IMR-90 (cell line): ENCODE measurements at regions not wholly inside any gene's neighbourhood (a gene's known extent, or its start where the extent isn't known, plus 50 kb on each side); places are given as distances from the start of the nearest gene placed in this dataset.

Source experiments
- ATAC-seq: fragments of 200-7000 bp; cut with Tn5 transposase; 2 replicates; pipeline ENCODE4 v1.9.1; 2020; ENCODE audit warnings: low read depth, mild to moderate bottlenecking, moderate library complexity
- BruUV-seq: library from RNA; stranded (reverse); fragments of 400-500 nt; replicated peaks from 2 replicates; lab custom pipeline; 2021; lab: Mats Ljungman, UMichigan
- CTCF ChIA-PET: fragments of 300-600 bp; formaldehyde crosslinking; extraction: SDS; loops from one replicate; lab custom pipeline; 2021; ENCODE audit warnings: antibody characterized with exemption; lab: Yijun Ruan, JAX
- POLR2A ChIA-PET: fragments of 300-600 bp; sonication (Branson Sonifier 250); formaldehyde crosslinking; loops from one replicate; lab custom pipeline; 2022; ENCODE audit warnings: antibody characterized with exemption; ENCODE audit not compliant: unreplicated experiment; lab: Charles Lee
- DNase-seq: peaks from one replicate; pipeline ENCODE4 v3.0.0; 2013
- H2AFZ ChIP-seq: replicated peaks from 2 replicates; pipeline ENCODE3; 2013; ENCODE audit warnings: low read length, mild to moderate bottlenecking; ENCODE audit not compliant: poor library complexity
- H2AK5ac ChIP-seq: 2 replicates; pipeline ENCODE4 v1.6.1; 2013; ENCODE audit warnings: low read depth, low read length, inconsistent platforms
- H2AK9ac ChIP-seq: replicated peaks from 2 replicates; pipeline ENCODE3; 2013; ENCODE audit warnings: mild to moderate bottlenecking, low read depth, low read length, moderate library complexity; ENCODE audit not compliant: poor library complexity
- H2BK120ac ChIP-seq: 2 replicates; pipeline ENCODE4 v1.6.1; 2013; ENCODE audit warnings: low read depth, low read length, inconsistent platforms
- H2BK15ac ChIP-seq: 3 replicates; pipeline ENCODE4 v1.6.1; 2013; ENCODE audit warnings: low read depth, low read length, inconsistent platforms
- H2BK20ac ChIP-seq: 2 replicates; pipeline ENCODE4 v1.6.1; 2013; ENCODE audit warnings: low read depth, mild to moderate bottlenecking, inconsistent platforms, low read length, moderate library complexity
- H2BK5ac ChIP-seq: 2 replicates; pipeline ENCODE4 v1.6.1; 2013; ENCODE audit warnings: mild to moderate bottlenecking, low read depth, low read length, inconsistent platforms; ENCODE audit not compliant: poor library complexity, severe bottlenecking
- H3K14ac ChIP-seq: replicated peaks from 2 replicates; pipeline ENCODE4 v1.6.1; 2013; ENCODE audit warnings: low read depth, low read length, inconsistent platforms
- H3K18ac ChIP-seq: 2 replicates; pipeline ENCODE4 v1.6.1; 2013; ENCODE audit warnings: low read depth, low read length, control low read depth
- H3K23ac ChIP-seq: 2 replicates; pipeline ENCODE4 v1.6.1; 2013; ENCODE audit warnings: low read depth, low read length, inconsistent platforms
- H3K27ac ChIP-seq: 2 replicates; pipeline ENCODE4 v1.5.1; 2013; ENCODE audit warnings: mild to moderate bottlenecking, control low read depth, low read length; ENCODE audit not compliant: insufficient read depth
- H3K27me3 ChIP-seq: 2 replicates; pipeline ENCODE4 v1.6.1; 2013; ENCODE audit warnings: low read length; ENCODE audit not compliant: control insufficient read depth, insufficient read depth
- H3K36me3 ChIP-seq: 2 replicates; pipeline ENCODE4 v1.6.1; 2013; ENCODE audit warnings: low read length, mixed read lengths; ENCODE audit not compliant: control insufficient read depth, insufficient read depth
- H3K4ac ChIP-seq: 2 replicates; pipeline ENCODE4 v1.6.1; 2013; ENCODE audit warnings: low read depth, low read length, inconsistent platforms
- H3K4me1 ChIP-seq: 2 replicates; pipeline ENCODE4 v1.6.1; 2013; ENCODE audit warnings: low read length, mixed read lengths; ENCODE audit not compliant: control insufficient read depth, insufficient read depth
- H3K4me2 ChIP-seq: 2 replicates; pipeline ENCODE4 v1.6.1; 2013; ENCODE audit warnings: low read depth, mild to moderate bottlenecking, control low read depth, low read length, moderate library complexity
- H3K4me3 ChIP-seq: 2 replicates; pipeline ENCODE4 v1.5.1; 2013; ENCODE audit warnings: low read depth, mild to moderate bottlenecking, control low read depth, low read length, moderate library complexity; ENCODE audit not compliant: insufficient read depth
- H3K56ac ChIP-seq: 2 replicates; pipeline ENCODE4 v1.6.1; 2013; ENCODE audit warnings: low read length, inconsistent platforms; ENCODE audit not compliant: insufficient read depth; ENCODE audit errors: extremely low read depth
- H3K79me1 ChIP-seq, 2 experiments: 2 replicates each; pipeline ENCODE4 v1.6.1; 2013; ENCODE audit warnings: low read length in 2 of 2, inconsistent platforms in 1 of 2, low read depth in 1 of 2
- H3K9ac ChIP-seq: 2 replicates; pipeline ENCODE4 v1.6.1; 2013; ENCODE audit warnings: low read depth, low read length, control low read depth
- H3K9me1 ChIP-seq: 2 replicates; pipeline ENCODE4 v1.6.1; 2013; ENCODE audit warnings: low read length, inconsistent platforms; ENCODE audit not compliant: insufficient read depth
- H3K9me3 ChIP-seq: 2 replicates; pipeline ENCODE4 v1.6.1; 2013; ENCODE audit warnings: low read length; ENCODE audit not compliant: control insufficient read depth, insufficient read depth
- H4K20me1 ChIP-seq: 2 replicates; pipeline ENCODE4 v1.6.1; 2013; ENCODE audit warnings: low read length, inconsistent platforms; ENCODE audit not compliant: insufficient read depth
- H4K5ac ChIP-seq: 2 replicates; pipeline ENCODE4 v1.6.1; 2013; ENCODE audit warnings: mild to moderate bottlenecking, low read depth, low read length, control low read depth
- H4K8ac ChIP-seq, 2 experiments: 2 replicates each; pipeline ENCODE4 v1.6.1; 2013; ENCODE audit warnings: low read depth in 2 of 2, low read length in 2 of 2, control low read depth in 1 of 2, inconsistent platforms in 1 of 2
- H4K91ac ChIP-seq: 2 replicates; pipeline ENCODE4 v1.6.1; 2013; ENCODE audit warnings: low read depth, low read length, inconsistent platforms; ENCODE audit not compliant: insufficient read depth
- BHLHE40 ChIP-seq: fragments of 150-350 bp; IDR thresholded peaks from 2 replicates; pipeline ENCODE4 v1.6.1; 2016; ENCODE audit warnings: mild to moderate bottlenecking, low read depth, low read length
- CEBPB ChIP-seq: IDR thresholded peaks from 2 replicates; pipeline ENCODE4 v1.6.1; 2012; ENCODE audit warnings: low read depth, low read length, improper control_type of control experiment
- CHD1 ChIP-seq: IDR thresholded peaks from 2 replicates; pipeline ENCODE4 v1.6.1; 2012; ENCODE audit warnings: low read depth, low read length, improper control_type of control experiment
- CTCF ChIP-seq: conservative IDR thresholded peaks from 2 replicates; pipeline ENCODE4 v1.5.1; 2012; ENCODE audit warnings: mild to moderate bottlenecking, low read depth, low read length, improper control_type of control experiment
- ELK1 ChIP-seq: fragments of 150-350 bp; IDR thresholded peaks from 2 replicates; pipeline ENCODE4 v1.6.1; 2016; ENCODE audit warnings: low read depth, mild to moderate bottlenecking, low read length, moderate library complexity, borderline replicate concordance
- FOS ChIP-seq: fragments of 150-350 bp; IDR thresholded peaks from 2 replicates; pipeline ENCODE4 v1.6.1; 2016; ENCODE audit warnings: low read depth, low read length
- MAFK ChIP-seq: IDR thresholded peaks from 2 replicates; pipeline ENCODE4 v1.6.1; 2012; ENCODE audit warnings: low read depth, low read length, improper control_type of control experiment
- MAZ ChIP-seq: IDR thresholded peaks from 2 replicates; pipeline ENCODE4 v1.6.1; 2012; ENCODE audit warnings: low read depth, mild to moderate bottlenecking, low read length, improper control_type of control experiment, moderate library complexity, borderline replicate concordance
- MXI1 ChIP-seq: IDR thresholded peaks from 2 replicates; pipeline ENCODE4 v1.6.1; 2012; ENCODE audit warnings: low read depth, mild to moderate bottlenecking, low read length, moderate library complexity, borderline replicate concordance
- NFE2L2 ChIP-seq: fragments of 150-350 bp; IDR thresholded peaks from 2 replicates; pipeline ENCODE4 v1.6.1; 2016; ENCODE audit warnings: low read depth, mild to moderate bottlenecking, low read length
- POLR2A ChIP-seq: IDR thresholded peaks from 2 replicates; pipeline ENCODE4 v1.6.1; 2012; ENCODE audit warnings: mild to moderate bottlenecking, low read depth, low read length
- RAD21 ChIP-seq: IDR thresholded peaks from 2 replicates; pipeline ENCODE4 v1.6.1; 2012; ENCODE audit warnings: low read length, improper control_type of control experiment
- RCOR1 ChIP-seq: IDR thresholded peaks from 2 replicates; pipeline ENCODE4 v1.6.1; 2012; ENCODE audit warnings: mild to moderate bottlenecking, low read length, improper control_type of control experiment; ENCODE audit not compliant: insufficient replicate concordance
- RFX5 ChIP-seq: IDR thresholded peaks from 2 replicates; pipeline ENCODE4 v1.8.0; 2012; ENCODE audit warnings: low read depth, mild to moderate bottlenecking, low read length, moderate library complexity
- SMC3 ChIP-seq: fragments of 150-350 bp; IDR thresholded peaks from 2 replicates; pipeline ENCODE4 v1.6.1; 2016; ENCODE audit warnings: low read depth, mild to moderate bottlenecking, antibody characterized with exemption, low read length, moderate library complexity
- USF2 ChIP-seq: fragments of 150-350 bp; IDR thresholded peaks from 2 replicates; pipeline ENCODE4 v1.6.1; 2017; ENCODE audit warnings: mild to moderate bottlenecking, antibody characterized with exemption, low read length, low read depth
- WGBS, 2 experiments: methylation state at CpG; one replicate each; pipeline versions ENCODE4 v1.1.5 to v1.1.7; 2013; ENCODE audit warnings: missing lambda C conversion rate in 2 of 2; ENCODE audit not compliant: insufficient read length in 1 of 2; ENCODE audit errors: extremely low coverage in 2 of 2; 5-methylcytosine and 5-hydroxymethylcytosine counted together
- dilution Hi-C: fragments of 300-500 bp; cut with HindIII; formaldehyde crosslinking; loops from one replicate; pipeline ENCODE4 v1.14.3; 2018; ENCODE audit warnings: low sequenced_read_pairs; ENCODE audit not compliant: unreplicated experiment
- in situ Hi-C: fragments of 300-500 bp; cut with MboI; formaldehyde crosslinking; loops from 3 replicates; pipeline ENCODE4 v1.14.3; 2019; ENCODE audit warnings: low sequenced_read_pairs, inconsistent platforms, mixed read lengths
- intact Hi-C: fragments of 100-400 bp; cut with micrococcal nuclease; formaldehyde crosslinking; loops from 2 replicates; pipeline ENCODE4 v1.10.0; 2022

GRCh38 chr3:1962396-1963088, 136.1 kb upstream of the CNTN4 start:
- POLR2A ChIA-PET: no interaction called here
- H3K4me2 ChIP-seq: no peak overlapping the region
- H2AK9ac ChIP-seq: no peak overlapping the region
- H3K56ac ChIP-seq: no peak overlapping the region
- H4K8ac ChIP-seq: no peak overlapping the region
- no peak overlapping the region for H3K23ac ChIP-seq
- H4K5ac ChIP-seq: no peak overlapping the region
- H3K79me1 ChIP-seq: no peaks in the 10 kb centered on the region
- H2AFZ ChIP-seq: no peak overlapping the region
- H2BK5ac ChIP-seq: no peak overlapping the region
- no CpG with 5 or more reads among the region's 8 CpGs for WGBS, 2 experiments
- intact Hi-C loops (no loop called here), in situ Hi-C loops (no loop called here), dilution Hi-C loops (no loop called here)
- DNase-seq (no peak), ATAC-seq (no peak)
- H3K9ac ChIP-seq: no peak overlapping the region
- H2BK120ac ChIP-seq: no peak overlapping the region
- H3K4ac ChIP-seq: no peak overlapping the region
- no peaks in the 10 kb centered on the region for H3K27me3 ChIP-seq
- H3K4me3 ChIP-seq: no peak overlapping the region
- CTCF ChIA-PET: no interaction called here
- no peak overlapping the region for H4K91ac ChIP-seq
- H2BK15ac ChIP-seq: no peak overlapping the region
- no peaks in the 10 kb centered on the region for H3K9me1 ChIP-seq
- no peaks in the 10 kb centered on the region for H4K20me1 ChIP-seq
- no TSS peak for BruUV-seq
- no peak for TF ChIP-seq SMC3
- TF ChIP-seq CEBPB: no peak
- no peak for TF ChIP-seq ELK1
- no peak for TF ChIP-seq USF2
- no peak for TF ChIP-seq MAFK
- no peak for TF ChIP-seq POLR2A
- no peak for TF ChIP-seq RAD21
- no peak for TF ChIP-seq RFX5
- no peak for TF ChIP-seq BHLHE40
- no peak for TF ChIP-seq MAZ
- no peak for TF ChIP-seq NFE2L2
- no peak for TF ChIP-seq CHD1
- TF ChIP-seq CTCF: no peak
- TF ChIP-seq FOS: no peak
- TF ChIP-seq MXI1: no peak
- no peak for TF ChIP-seq RCOR1
- no peak overlapping the region for H2BK20ac ChIP-seq
- no peak overlapping the region for H2AK5ac ChIP-seq
- H3K36me3 ChIP-seq: no peaks in the 10 kb centered on the region
- H3K14ac ChIP-seq: no peak overlapping the region
- no peak overlapping the region for H3K27ac ChIP-seq
- H3K4me1 ChIP-seq: no peaks in the 10 kb centered on the region
- peaks cover 9% of the 10 kb centered on the region for H3K9me3 ChIP-seq
- no peak overlapping the region for H3K18ac ChIP-seq
